ENCODE measurements at regions not wholly inside any gene's neighbourhood (a gene's known extent, or its start where the extent isn't known, plus 50 kb on each side); places are given as distances from the start of the nearest gene placed in this dataset.

GRCh38 chr16:6574146-6574545 lies 758.5 kb upstream of the RBFOX1 start:
- TF ChIP-seq POLR2AphosphoS5 (IDR thresholded peaks at IDR 0.05; ENCODE audit: low read depth, low read length) (no peak), POLR2A (IDR thresholded peaks at IDR 0.05; ENCODE audit: low read depth, low read length) (no peak), TAF1 (IDR thresholded peaks at IDR 0.05; ENCODE audit: borderline replicate concordance, low read depth, low read length) (no peak)

Measured in GM12892 (cell line).